ENCODE measurements at regions not wholly inside any gene's neighbourhood (a gene's known extent, or its start where the extent isn't known, plus 50 kb on each side); places are given as distances from the start of the nearest gene placed in this dataset.
A peak's percentile ranks its signal among the peaks of the same experiment; 100 is the strongest.

GRCh38 chr3:76940181-76940770 lies 99.6 kb upstream of the ROBO2 start:
- Histone ChIP-seq H4K8ac (ENCODE audit: low read depth, low read length) (no peak overlapping the region), H3K36me3 (ENCODE audit: control insufficient read depth in 1 of 2, insufficient read depth in 2 of 2, low read length in 2 of 2) (no peaks in the 10 kb centered on the region), H2AFZ (ENCODE audit: insufficient read depth, low read length, poor library complexity) (no peak overlapping the region), H3K4ac (ENCODE audit: low read depth, low read length) (no peak overlapping the region), H3K14ac (ENCODE audit: low read length) (no peak overlapping the region), H3K4me1 (ENCODE audit: control insufficient read depth in 1 of 2, insufficient read depth in 2 of 2, low read length in 2 of 2) (peaks cover 0 to 3% of the 10 kb centered on the region in 2 experiments), H2AK5ac (ENCODE audit: low read length) (no peak overlapping the region), H3K23ac (ENCODE audit: low read length) (no peak overlapping the region), H3K27me3 (ENCODE audit: insufficient read depth, low read length) (no peaks in the 10 kb centered on the region), H3K79me2 (ENCODE audit: control insufficient read depth, insufficient read depth, low read length, poor library complexity) (no peaks in the 10 kb centered on the region), H3K79me1 (ENCODE audit: low read length) (no peaks in the 10 kb centered on the region), H4K12ac (ENCODE audit: low read depth, low read length) (no peak overlapping the region), H2BK120ac (ENCODE audit: insufficient read depth, low read length, poor library complexity) (no peak overlapping the region), H2BK12ac (ENCODE audit: low read length) (no peak overlapping the region), H3K18ac (ENCODE audit: low read length) (no peak overlapping the region), H4K91ac (ENCODE audit: low read depth, low read length) (no peak overlapping the region), H3K9ac (ENCODE audit: low read length) (no peak overlapping the region), H2BK5ac (ENCODE audit: low read depth, low read length, poor library complexity) (no peak overlapping the region), H3K4me2 (ENCODE audit: low read length) (no peak overlapping the region), H3K9me3 (ENCODE audit: insufficient read depth, low read depth, low read length) (no peaks in the 10 kb centered on the region), H3K4me3 (ENCODE audit: low read depth, low read length) (no peak overlapping the region), H3K27ac (ENCODE audit: low read depth, low read length) (no peak overlapping the region)
- no peak for DNase-seq
- no CpG with 5 or more reads among the region's 15 CpGs for WGBS (ENCODE audit: extremely low coverage, insufficient coverage, insufficient read length)

GRCh38 chr3:76941376-76941775 lies 98.5 kb upstream of the ROBO2 start:
- no peak overlapping the region for H3K27ac ChIP-seq (ENCODE audit: low read depth, low read length)
- H2BK5ac ChIP-seq (ENCODE audit: low read depth, low read length, poor library complexity) = no peak overlapping the region
- no peak overlapping the region for H3K9ac ChIP-seq (ENCODE audit: low read length)
- no peak overlapping the region for H4K8ac ChIP-seq (ENCODE audit: low read depth, low read length)
- H3K23ac ChIP-seq (ENCODE audit: low read length) = no peak overlapping the region
- no peak overlapping the region for H3K18ac ChIP-seq (ENCODE audit: low read length)
- H2BK120ac ChIP-seq (ENCODE audit: insufficient read depth, low read length, poor library complexity) = no peak overlapping the region
- no peak overlapping the region for H2AK5ac ChIP-seq (ENCODE audit: low read length)
- no peak for DNase-seq
- no peaks in the 10 kb centered on the region for H3K9me3 ChIP-seq (ENCODE audit: insufficient read depth, low read depth, low read length)
- no CpG with 5 or more reads among the region's 4 CpGs for WGBS (ENCODE audit: extremely low coverage, insufficient coverage, insufficient read length)
- no peak overlapping the region for H2BK12ac ChIP-seq (ENCODE audit: low read length)
- no peak overlapping the region for H3K4me3 ChIP-seq (ENCODE audit: low read depth, low read length)
- H2AFZ ChIP-seq (ENCODE audit: insufficient read depth, low read length, poor library complexity) = no peak overlapping the region
- H3K4me2 ChIP-seq (ENCODE audit: low read length) = no peak overlapping the region
- H3K36me3 ChIP-seq (ENCODE audit: control insufficient read depth in 1 of 2, insufficient read depth in 2 of 2, low read length in 2 of 2) = no peaks in the 10 kb centered on the region
- no peak overlapping the region for H3K4ac ChIP-seq (ENCODE audit: low read depth, low read length)
- no peak overlapping the region for H4K12ac ChIP-seq (ENCODE audit: low read depth, low read length)
- H3K4me1 ChIP-seq (ENCODE audit: control insufficient read depth in 1 of 2, insufficient read depth in 2 of 2, low read length in 2 of 2) = peaks cover 0 to 3% of the 10 kb centered on the region in 2 experiments
- H3K14ac ChIP-seq (ENCODE audit: low read length) = no peak overlapping the region
- no peaks in the 10 kb centered on the region for H3K27me3 ChIP-seq (ENCODE audit: insufficient read depth, low read length)
- no peak overlapping the region for H4K91ac ChIP-seq (ENCODE audit: low read depth, low read length)
- no peaks in the 10 kb centered on the region for H3K79me2 ChIP-seq (ENCODE audit: control insufficient read depth, insufficient read depth, low read length, poor library complexity)
- H3K79me1 ChIP-seq (ENCODE audit: low read length) = no peaks in the 10 kb centered on the region

- Histone ChIP-seq H2BK12ac (ENCODE audit: low read length) (no peak overlapping the region), H4K8ac (ENCODE audit: low read depth, low read length) (no peak overlapping the region), H3K79me2 (ENCODE audit: control insufficient read depth, insufficient read depth, low read length, poor library complexity) (no peaks in the 10 kb centered on the region), H3K79me1 (ENCODE audit: low read length) (no peaks in the 10 kb centered on the region), H4K12ac (ENCODE audit: low read depth, low read length) (no peak overlapping the region), H2AK5ac (ENCODE audit: low read length) (no peak overlapping the region), H3K36me3 (ENCODE audit: control insufficient read depth in 1 of 2, insufficient read depth in 2 of 2, low read length in 2 of 2) (no peaks in the 10 kb centered on the region), H3K4me3 (ENCODE audit: low read depth, low read length) (no peak overlapping the region), H2BK120ac (ENCODE audit: insufficient read depth, low read length, poor library complexity) (no peak overlapping the region), H3K4ac (ENCODE audit: low read depth, low read length) (no peak overlapping the region), H3K9me3 (ENCODE audit: insufficient read depth, low read depth, low read length) (no peaks in the 10 kb centered on the region), H2BK5ac (ENCODE audit: low read depth, low read length, poor library complexity) (peak overlapping the region; percentile 13), H3K27ac (ENCODE audit: low read depth, low read length) (no peak overlapping the region), H3K14ac (ENCODE audit: low read length) (no peak overlapping the region), H2AFZ (ENCODE audit: insufficient read depth, low read length, poor library complexity) (no peak overlapping the region), H4K91ac (ENCODE audit: low read depth, low read length) (no peak overlapping the region), H3K18ac (ENCODE audit: low read length) (no peak overlapping the region), H3K27me3 (ENCODE audit: insufficient read depth, low read length) (no peaks in the 10 kb centered on the region), H3K9ac (ENCODE audit: low read length) (no peak overlapping the region), H3K4me2 (ENCODE audit: low read length) (no peak overlapping the region), H3K4me1 (ENCODE audit: control insufficient read depth in 1 of 2, insufficient read depth in 2 of 2, low read length in 2 of 2) (peaks cover 0 to 3% of the 10 kb centered on the region in 2 experiments), H3K23ac (ENCODE audit: low read length) (no peak overlapping the region)
- WGBS (ENCODE audit: extremely low coverage, insufficient coverage, insufficient read length) = no CpG with 5 or more reads among the region's 2 CpGs
- DNase-seq = no peak
Observed at GRCh38 chr3:76942101-76942500, 97.8 kb upstream of the ROBO2 start.

GRCh38 chr3:76943058-76943457 lies 96.8 kb upstream of the ROBO2 start:
- no peak overlapping the region for H3K27ac ChIP-seq (ENCODE audit: low read depth, low read length)
- H3K79me1 ChIP-seq (ENCODE audit: low read length) = no peaks in the 10 kb centered on the region
- H3K36me3 ChIP-seq (ENCODE audit: control insufficient read depth in 1 of 2, insufficient read depth in 2 of 2, low read length in 2 of 2) = no peaks in the 10 kb centered on the region
- no peak overlapping the region for H3K23ac ChIP-seq (ENCODE audit: low read length)
- H3K27me3 ChIP-seq (ENCODE audit: insufficient read depth, low read length) = no peaks in the 10 kb centered on the region
- no peak overlapping the region for H3K18ac ChIP-seq (ENCODE audit: low read length)
- no peak overlapping the region for H4K91ac ChIP-seq (ENCODE audit: low read depth, low read length)
- H2BK12ac ChIP-seq (ENCODE audit: low read length) = no peak overlapping the region
- H3K4ac ChIP-seq (ENCODE audit: low read depth, low read length) = no peak overlapping the region
- H3K9ac ChIP-seq (ENCODE audit: low read length) = no peak overlapping the region
- peaks cover 0 to 3% of the 10 kb centered on the region in 2 experiments for H3K4me1 ChIP-seq (ENCODE audit: control insufficient read depth in 1 of 2, insufficient read depth in 2 of 2, low read length in 2 of 2)
- H4K8ac ChIP-seq (ENCODE audit: low read depth, low read length) = no peak overlapping the region
- no peak overlapping the region for H3K4me2 ChIP-seq (ENCODE audit: low read length)
- H2AFZ ChIP-seq (ENCODE audit: insufficient read depth, low read length, poor library complexity) = no peak overlapping the region
- H3K9me3 ChIP-seq (ENCODE audit: insufficient read depth, low read depth, low read length) = no peaks in the 10 kb centered on the region
- no peak overlapping the region for H4K12ac ChIP-seq (ENCODE audit: low read depth, low read length)
- no peaks in the 10 kb centered on the region for H3K79me2 ChIP-seq (ENCODE audit: control insufficient read depth, insufficient read depth, low read length, poor library complexity)
- H2BK120ac ChIP-seq (ENCODE audit: insufficient read depth, low read length, poor library complexity) = no peak overlapping the region
- WGBS (ENCODE audit: extremely low coverage, insufficient coverage, insufficient read length) = no CpG with 5 or more reads among the region's 3 CpGs
- no peak overlapping the region for H2BK5ac ChIP-seq (ENCODE audit: low read depth, low read length, poor library complexity)
- no peak overlapping the region for H3K4me3 ChIP-seq (ENCODE audit: low read depth, low read length)
- H2AK5ac ChIP-seq (ENCODE audit: low read length) = no peak overlapping the region
- H3K14ac ChIP-seq (ENCODE audit: low read length) = no peak overlapping the region
- DNase-seq = no peak
